Omental fat pad (tissue), 3 donors: ENCODE measurements at regions not wholly inside any gene's neighbourhood (a gene's known extent, or its start where the extent isn't known, plus 50 kb on each side); places are given as distances from the start of the nearest gene placed in this dataset.

Experiments
- ATAC-seq: fragments of 150-250 bp; one replicate; pipeline ENCODE4 v1.9.1; 2016; ENCODE audit warnings: mild to moderate bottlenecking, moderate library complexity; ENCODE audit not compliant: low FRiP score
- DNase-seq: peaks from one replicate; pipeline ENCODE4 v3.0.0-alpha.2; 2019; ENCODE audit warnings: low spot score
- TF ChIP-seq, protein P1 (sequence below), 3 donors: fragments of 450-650 bp; IDR thresholded peaks; one replicate each; pipeline ENCODE4 v1.5.1; 2016 to 2017; ENCODE audit warnings: antibody characterized with exemption in 3 of 3, mild to moderate bottlenecking in 3 of 3, moderate library complexity in 2 of 3

DNA sequence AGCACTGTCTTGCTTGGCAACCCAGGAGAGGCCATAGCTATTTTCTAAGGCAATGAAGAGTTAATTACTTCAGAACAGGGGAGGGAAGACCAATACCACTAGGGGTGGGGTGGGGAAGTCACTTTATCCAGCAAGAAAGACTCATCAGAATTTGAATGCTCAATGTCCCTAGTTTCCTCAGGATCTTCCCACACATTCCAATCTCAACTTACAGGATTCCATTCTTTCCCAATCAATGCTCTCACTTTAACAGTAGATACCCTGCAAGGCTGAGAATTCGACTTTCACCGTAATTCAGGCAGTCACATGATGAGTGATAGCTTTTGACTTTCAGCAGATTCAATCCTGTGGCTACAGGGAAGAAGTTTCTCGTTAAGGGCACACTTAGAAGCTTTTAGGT is 526.6 kb upstream of the SEL1L start:
- TF ChIP-seq, protein P1, sequence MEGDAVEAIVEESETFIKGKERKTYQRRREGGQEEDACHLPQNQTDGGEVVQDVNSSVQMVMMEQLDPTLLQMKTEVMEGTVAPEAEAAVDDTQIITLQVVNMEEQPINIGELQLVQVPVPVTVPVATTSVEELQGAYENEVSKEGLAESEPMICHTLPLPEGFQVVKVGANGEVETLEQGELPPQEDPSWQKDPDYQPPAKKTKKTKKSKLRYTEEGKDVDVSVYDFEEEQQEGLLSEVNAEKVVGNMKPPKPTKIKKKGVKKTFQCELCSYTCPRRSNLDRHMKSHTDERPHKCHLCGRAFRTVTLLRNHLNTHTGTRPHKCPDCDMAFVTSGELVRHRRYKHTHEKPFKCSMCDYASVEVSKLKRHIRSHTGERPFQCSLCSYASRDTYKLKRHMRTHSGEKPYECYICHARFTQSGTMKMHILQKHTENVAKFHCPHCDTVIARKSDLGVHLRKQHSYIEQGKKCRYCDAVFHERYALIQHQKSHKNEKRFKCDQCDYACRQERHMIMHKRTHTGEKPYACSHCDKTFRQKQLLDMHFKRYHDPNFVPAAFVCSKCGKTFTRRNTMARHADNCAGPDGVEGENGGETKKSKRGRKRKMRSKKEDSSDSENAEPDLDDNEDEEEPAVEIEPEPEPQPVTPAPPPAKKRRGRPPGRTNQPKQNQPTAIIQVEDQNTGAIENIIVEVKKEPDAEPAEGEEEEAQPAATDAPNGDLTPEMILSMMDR (IDR thresholded peaks at IDR 0.05), result no peak
- no peak for ATAC-seq
- no peak for DNase-seq

- TF ChIP-seq, protein P1 (IDR thresholded peaks at IDR 0.05), result no peak
- ATAC-seq, result no peak
- DNase-seq, result no peak
Measured at GRCh38 chr14:82067221-82067875, 533.7 kb upstream of the SEL1L start.

DNA sequence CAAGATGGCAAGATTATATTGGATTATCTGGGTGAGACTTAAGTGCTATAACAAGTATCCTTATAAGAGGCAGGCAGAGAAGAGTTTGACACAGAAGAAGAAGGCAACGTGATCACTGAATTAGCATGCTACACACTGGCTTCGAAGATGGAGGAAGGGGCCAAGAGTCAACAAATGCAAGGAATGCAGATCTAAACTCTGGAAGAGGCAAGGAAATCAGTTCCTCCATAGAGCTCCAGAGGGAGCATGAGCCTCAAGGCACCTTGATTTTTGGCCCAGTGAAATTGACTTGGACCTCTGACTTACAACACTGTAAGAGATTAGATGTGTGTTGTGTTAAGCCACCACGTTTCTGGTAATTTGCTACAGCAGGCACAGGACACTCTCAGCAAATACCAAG is 536.4 kb upstream of the SEL1L start:
- no peak for DNase-seq
- ATAC-seq, result no peak
- TF ChIP-seq, protein P1 (IDR thresholded peaks at IDR 0.05), result no peak

DNA sequence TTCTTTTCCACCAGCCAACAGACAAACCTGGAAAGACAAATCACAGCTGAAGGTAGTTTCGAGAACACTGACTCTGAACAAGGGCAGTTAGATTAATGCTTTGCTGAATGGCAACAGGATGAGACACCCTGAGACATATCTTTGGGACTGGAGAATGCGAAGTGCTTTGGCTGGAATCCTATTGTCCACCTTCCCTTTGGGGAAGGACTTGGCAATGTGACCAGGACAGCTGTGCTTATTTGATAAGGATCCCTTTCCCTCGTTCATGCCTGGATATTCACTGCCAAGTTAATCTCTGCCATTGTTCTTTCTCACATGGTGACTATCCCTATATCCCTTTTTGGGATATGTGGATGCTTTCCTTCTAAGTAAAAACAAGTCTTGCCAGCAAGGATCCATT is 537.1 kb upstream of the SEL1L start:
- ATAC-seq, result no peak
- no peak for DNase-seq
- TF ChIP-seq, protein P1 (IDR thresholded peaks at IDR 0.05), result no peak

DNA sequence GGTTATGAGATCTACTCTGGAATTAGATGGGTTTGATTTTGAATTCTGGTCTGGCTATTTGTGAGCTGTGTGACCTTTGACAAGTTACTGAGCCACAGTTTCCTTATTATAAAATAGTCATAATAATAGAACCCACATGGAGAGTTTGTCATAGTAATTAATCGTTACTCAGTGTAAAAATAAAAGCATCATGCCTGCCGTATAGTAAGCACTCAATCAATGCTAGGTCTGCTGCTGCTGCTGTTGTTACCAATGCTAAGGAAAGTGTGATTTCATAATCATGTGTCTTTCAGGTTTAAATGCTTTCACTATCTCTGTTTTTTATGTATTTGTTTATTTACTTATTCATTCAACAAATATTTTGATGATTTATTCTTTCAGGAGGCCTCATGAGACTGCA is 539.9 kb upstream of the SEL1L start:
- no peak for ATAC-seq
- DNase-seq, result no peak
- TF ChIP-seq, protein P1 (IDR thresholded peaks at IDR 0.05), result no peak

GRCh38 chr14:82075566-82075965 is 541.9 kb upstream of the SEL1L start:
- TF ChIP-seq, protein P1 (IDR thresholded peaks at IDR 0.05), result no peak
- no peak for DNase-seq
- ATAC-seq, result no peak

DNA sequence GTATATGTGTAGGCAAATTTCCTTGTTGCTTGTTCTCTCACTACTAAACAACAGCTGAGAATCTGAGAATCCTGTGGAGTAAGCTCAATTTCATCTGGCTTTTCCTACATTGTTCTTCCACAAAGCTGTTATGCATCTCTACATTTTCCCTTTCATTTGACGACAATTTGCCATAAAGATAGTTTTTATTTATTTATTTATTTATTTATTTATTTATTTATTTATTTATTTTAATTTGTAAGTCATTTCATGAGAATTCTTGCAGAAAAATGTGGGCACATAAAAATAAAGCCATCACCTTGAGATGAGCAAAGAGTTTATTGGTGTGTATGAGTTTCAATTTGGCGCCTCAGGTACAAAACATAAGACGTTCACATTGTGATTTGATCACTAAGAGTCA is 545.9 kb upstream of the SEL1L start:
- DNase-seq (no peak), ATAC-seq (no peak)
- TF ChIP-seq, protein P1 (IDR thresholded peaks at IDR 0.05), result no peak
